ENCODE measurements at regions not wholly inside any gene's neighbourhood (a gene's known extent, or its start where the extent isn't known, plus 50 kb on each side); places are given as distances from the start of the nearest gene placed in this dataset.

DNA sequence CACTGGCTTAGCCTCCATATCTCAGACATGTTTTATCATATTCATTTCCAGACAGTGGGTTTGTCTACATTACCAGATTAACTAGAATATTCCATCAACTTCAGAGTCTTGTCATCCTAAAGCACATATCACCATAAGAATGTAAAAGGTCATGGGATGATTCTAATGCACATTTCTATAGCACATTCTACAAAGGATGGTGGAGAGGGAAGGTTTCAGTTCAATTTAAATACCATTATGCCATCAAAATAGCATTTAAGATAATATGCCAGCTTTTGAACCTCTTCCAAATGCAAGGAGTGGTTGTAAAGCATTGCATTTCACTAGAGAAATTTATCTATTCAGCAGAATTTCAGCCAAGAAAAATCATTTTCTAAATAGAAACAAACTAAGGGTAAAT lies 970.5 kb downstream of the TTLL7 start:
- Histone ChIP-seq H3K9me3 (replicated peaks) (no peaks in the 10 kb centered on the region), H3K27me3 (ENCODE audit: low read depth) (no peaks in the 10 kb centered on the region), H3K4me1 (peaks cover 17% of the 10 kb centered on the region), H3K27ac (replicated peaks) (no peak overlapping the region), H3K36me3 (no peaks in the 10 kb centered on the region), H3K4me3 (no peak overlapping the region)
- DNase-seq: no peak
- TF ChIP-seq, protein P1, sequence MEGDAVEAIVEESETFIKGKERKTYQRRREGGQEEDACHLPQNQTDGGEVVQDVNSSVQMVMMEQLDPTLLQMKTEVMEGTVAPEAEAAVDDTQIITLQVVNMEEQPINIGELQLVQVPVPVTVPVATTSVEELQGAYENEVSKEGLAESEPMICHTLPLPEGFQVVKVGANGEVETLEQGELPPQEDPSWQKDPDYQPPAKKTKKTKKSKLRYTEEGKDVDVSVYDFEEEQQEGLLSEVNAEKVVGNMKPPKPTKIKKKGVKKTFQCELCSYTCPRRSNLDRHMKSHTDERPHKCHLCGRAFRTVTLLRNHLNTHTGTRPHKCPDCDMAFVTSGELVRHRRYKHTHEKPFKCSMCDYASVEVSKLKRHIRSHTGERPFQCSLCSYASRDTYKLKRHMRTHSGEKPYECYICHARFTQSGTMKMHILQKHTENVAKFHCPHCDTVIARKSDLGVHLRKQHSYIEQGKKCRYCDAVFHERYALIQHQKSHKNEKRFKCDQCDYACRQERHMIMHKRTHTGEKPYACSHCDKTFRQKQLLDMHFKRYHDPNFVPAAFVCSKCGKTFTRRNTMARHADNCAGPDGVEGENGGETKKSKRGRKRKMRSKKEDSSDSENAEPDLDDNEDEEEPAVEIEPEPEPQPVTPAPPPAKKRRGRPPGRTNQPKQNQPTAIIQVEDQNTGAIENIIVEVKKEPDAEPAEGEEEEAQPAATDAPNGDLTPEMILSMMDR (IDR thresholded peaks at IDR 0.05; ENCODE audit: borderline replicate concordance): no peak
- intact Hi-C loops (cut with micrococcal nuclease): no loop called here

DNA sequence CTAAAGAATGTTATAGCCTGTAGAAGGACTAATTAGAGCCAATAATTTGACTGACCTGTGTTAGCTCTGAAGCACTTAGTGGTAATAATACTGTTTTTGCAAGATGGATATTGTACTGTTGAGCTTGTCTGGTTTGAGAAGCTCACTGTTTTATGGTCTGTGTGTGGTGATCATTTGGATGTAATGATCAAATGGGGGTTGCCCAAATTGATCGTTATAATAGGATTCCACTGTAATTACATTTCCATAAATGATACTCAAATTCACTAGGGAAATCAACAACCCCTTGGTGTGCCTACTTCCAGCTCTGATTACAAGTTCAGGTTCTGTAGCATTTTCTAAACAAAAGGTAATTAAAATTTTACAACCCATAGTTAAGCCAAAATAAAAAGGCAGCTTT lies 971.4 kb downstream of the TTLL7 start:
- DNase-seq: no peak
- Histone ChIP-seq H3K36me3 (no peaks in the 10 kb centered on the region), H3K27ac (replicated peaks) (no peak overlapping the region), H3K27me3 (ENCODE audit: low read depth) (no peaks in the 10 kb centered on the region), H3K4me1 (peaks cover 18% of the 10 kb centered on the region), H3K4me3 (no peak overlapping the region), H3K9me3 (replicated peaks) (no peaks in the 10 kb centered on the region)
- intact Hi-C loops (cut with micrococcal nuclease): no loop called here
- TF ChIP-seq, protein P1 (IDR thresholded peaks at IDR 0.05; ENCODE audit: borderline replicate concordance): no peak

DNA sequence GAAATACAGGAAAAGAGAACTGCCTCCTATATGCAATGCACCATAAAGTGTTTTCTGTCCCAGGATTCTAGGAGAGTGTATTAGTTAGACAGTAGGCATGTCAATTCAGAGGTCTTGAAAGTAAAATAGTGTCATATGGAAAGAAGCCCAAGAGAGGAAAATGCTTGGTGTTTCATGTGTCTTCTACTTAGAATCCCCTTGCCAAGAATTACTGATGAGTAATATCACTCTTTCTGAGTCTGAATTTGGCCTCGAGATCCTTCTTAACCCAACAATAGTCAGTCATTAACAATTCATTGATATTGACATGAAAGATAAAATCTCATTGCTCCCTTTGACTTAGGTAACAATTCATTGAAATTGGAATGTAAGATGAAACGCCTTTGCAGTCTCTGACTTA lies 972.2 kb downstream of the TTLL7 start:
- no peak for DNase-seq
- Histone ChIP-seq H3K27me3 (ENCODE audit: low read depth) (no peaks in the 10 kb centered on the region), H3K36me3 (no peaks in the 10 kb centered on the region), H3K4me1 (peaks cover 18% of the 10 kb centered on the region), H3K4me3 (no peak overlapping the region), H3K9me3 (replicated peaks) (no peaks in the 10 kb centered on the region), H3K27ac (replicated peaks) (no peak overlapping the region)
- TF ChIP-seq, protein P1 (IDR thresholded peaks at IDR 0.05; ENCODE audit: borderline replicate concordance): no peak
- intact Hi-C loops (cut with micrococcal nuclease): no loop called here

DNA sequence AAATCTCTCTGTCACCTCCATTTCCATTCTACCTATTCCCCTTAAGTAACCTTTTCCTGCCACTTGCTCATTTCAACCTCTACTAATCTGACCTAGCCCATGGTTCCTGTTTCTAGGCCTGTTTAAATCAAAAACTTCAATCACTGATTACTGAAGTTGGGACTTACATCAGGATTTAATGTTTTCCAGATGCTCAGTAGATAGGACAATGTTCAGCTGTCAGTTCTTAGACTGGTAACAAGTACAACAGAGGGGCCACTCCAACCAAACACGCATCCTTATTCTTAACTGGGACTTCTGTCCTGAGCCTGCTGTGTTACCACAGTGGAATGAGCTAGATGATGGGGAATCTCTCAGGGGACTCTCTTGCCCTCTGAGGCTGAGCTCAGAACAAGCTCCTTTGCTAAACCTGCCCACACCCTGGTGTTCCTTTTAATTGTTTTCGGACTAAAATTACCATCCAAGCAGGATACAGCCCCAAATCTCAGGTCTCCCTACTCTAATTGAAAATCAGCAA lies 974.6 kb downstream of the TTLL7 start:
- H3K27ac ChIP-seq (replicated peaks): peak overlapping the region; percentile 64
- H3K9me3 ChIP-seq (replicated peaks): peaks cover 23% of the 10 kb centered on the region
- H3K4me1 ChIP-seq: peaks cover 18% of the 10 kb centered on the region
- no peak for DNase-seq
- no peaks in the 10 kb centered on the region for H3K27me3 ChIP-seq (ENCODE audit: low read depth)
- TF ChIP-seq, protein P1 (IDR thresholded peaks at IDR 0.05; ENCODE audit: borderline replicate concordance): no peak
- H3K36me3 ChIP-seq: no peaks in the 10 kb centered on the region
- intact Hi-C loops (cut with micrococcal nuclease): no loop called here
- H3K4me3 ChIP-seq: no peak overlapping the region

DNA sequence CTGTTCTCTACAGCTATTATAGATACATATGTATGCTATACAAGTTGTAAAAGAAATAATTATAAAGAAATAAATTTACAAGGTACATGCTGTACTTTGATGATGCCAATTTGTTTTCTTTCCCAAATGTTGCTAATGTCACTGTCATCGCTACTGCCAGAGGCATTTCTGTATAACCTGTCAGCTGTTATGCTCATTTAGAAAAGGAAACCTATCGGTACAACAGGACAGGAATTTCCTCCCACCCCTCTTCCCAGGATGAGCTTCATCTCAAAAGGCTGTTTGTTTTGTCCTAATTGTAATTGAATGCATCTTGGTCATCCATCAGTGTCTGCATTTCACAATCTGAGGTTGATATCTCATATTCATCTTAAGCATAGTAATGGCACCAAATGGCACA lies 975.7 kb downstream of the TTLL7 start:
- TF ChIP-seq, protein P1 (IDR thresholded peaks at IDR 0.05; ENCODE audit: borderline replicate concordance): no peak
- Histone ChIP-seq H3K27ac (replicated peaks) (peak overlapping the region; percentile 64), H3K27me3 (ENCODE audit: low read depth) (no peaks in the 10 kb centered on the region), H3K4me3 (no peak overlapping the region), H3K9me3 (replicated peaks) (peaks cover 23% of the 10 kb centered on the region), H3K4me1 (peaks cover 20% of the 10 kb centered on the region), H3K36me3 (no peaks in the 10 kb centered on the region)
- no peak for DNase-seq
- intact Hi-C loops (cut with micrococcal nuclease): no loop called here

Data from left ventricle myocardium inferior (tissue), 1 donor.